IMR-90 (cell line): ENCODE measurements at regions not wholly inside any gene's neighbourhood (a gene's known extent, or its start where the extent isn't known, plus 50 kb on each side); places are given as distances from the start of the nearest gene placed in this dataset.

Source experiments
- ATAC-seq: fragments of 200-7000 bp; cut with Tn5 transposase; 2 replicates; pipeline ENCODE4 v1.9.1; 2020; ENCODE audit warnings: low read depth, mild to moderate bottlenecking, moderate library complexity
- BruUV-seq: library from RNA; stranded (reverse); fragments of 400-500 nt; replicated peaks from 2 replicates; lab custom pipeline; 2021; lab: Mats Ljungman, UMichigan
- CTCF ChIA-PET: fragments of 300-600 bp; formaldehyde crosslinking; extraction: SDS; loops from one replicate; lab custom pipeline; 2021; ENCODE audit warnings: antibody characterized with exemption; lab: Yijun Ruan, JAX
- POLR2A ChIA-PET: fragments of 300-600 bp; sonication (Branson Sonifier 250); formaldehyde crosslinking; loops from one replicate; lab custom pipeline; 2022; ENCODE audit warnings: antibody characterized with exemption; ENCODE audit not compliant: unreplicated experiment; lab: Charles Lee
- DNase-seq: peaks from one replicate; pipeline ENCODE4 v3.0.0; 2013
- H2AFZ ChIP-seq: replicated peaks from 2 replicates; pipeline ENCODE3; 2013; ENCODE audit warnings: low read length, mild to moderate bottlenecking; ENCODE audit not compliant: poor library complexity
- H2AK5ac ChIP-seq: 2 replicates; pipeline ENCODE4 v1.6.1; 2013; ENCODE audit warnings: low read depth, low read length, inconsistent platforms
- H2AK9ac ChIP-seq: replicated peaks from 2 replicates; pipeline ENCODE3; 2013; ENCODE audit warnings: mild to moderate bottlenecking, low read depth, low read length, moderate library complexity; ENCODE audit not compliant: poor library complexity
- H2BK120ac ChIP-seq: 2 replicates; pipeline ENCODE4 v1.6.1; 2013; ENCODE audit warnings: low read depth, low read length, inconsistent platforms
- H2BK15ac ChIP-seq: 3 replicates; pipeline ENCODE4 v1.6.1; 2013; ENCODE audit warnings: low read depth, low read length, inconsistent platforms
- H2BK20ac ChIP-seq: 2 replicates; pipeline ENCODE4 v1.6.1; 2013; ENCODE audit warnings: low read depth, mild to moderate bottlenecking, inconsistent platforms, low read length, moderate library complexity
- H2BK5ac ChIP-seq: 2 replicates; pipeline ENCODE4 v1.6.1; 2013; ENCODE audit warnings: mild to moderate bottlenecking, low read depth, low read length, inconsistent platforms; ENCODE audit not compliant: poor library complexity, severe bottlenecking
- H3K14ac ChIP-seq: replicated peaks from 2 replicates; pipeline ENCODE4 v1.6.1; 2013; ENCODE audit warnings: low read depth, low read length, inconsistent platforms
- H3K18ac ChIP-seq: 2 replicates; pipeline ENCODE4 v1.6.1; 2013; ENCODE audit warnings: low read depth, low read length, control low read depth
- H3K23ac ChIP-seq: 2 replicates; pipeline ENCODE4 v1.6.1; 2013; ENCODE audit warnings: low read depth, low read length, inconsistent platforms
- H3K27ac ChIP-seq: 2 replicates; pipeline ENCODE4 v1.5.1; 2013; ENCODE audit warnings: mild to moderate bottlenecking, control low read depth, low read length; ENCODE audit not compliant: insufficient read depth
- H3K27me3 ChIP-seq: 2 replicates; pipeline ENCODE4 v1.6.1; 2013; ENCODE audit warnings: low read length; ENCODE audit not compliant: control insufficient read depth, insufficient read depth
- H3K36me3 ChIP-seq: 2 replicates; pipeline ENCODE4 v1.6.1; 2013; ENCODE audit warnings: low read length, mixed read lengths; ENCODE audit not compliant: control insufficient read depth, insufficient read depth
- H3K4ac ChIP-seq: 2 replicates; pipeline ENCODE4 v1.6.1; 2013; ENCODE audit warnings: low read depth, low read length, inconsistent platforms
- H3K4me1 ChIP-seq: 2 replicates; pipeline ENCODE4 v1.6.1; 2013; ENCODE audit warnings: low read length, mixed read lengths; ENCODE audit not compliant: control insufficient read depth, insufficient read depth
- H3K4me2 ChIP-seq: 2 replicates; pipeline ENCODE4 v1.6.1; 2013; ENCODE audit warnings: low read depth, mild to moderate bottlenecking, control low read depth, low read length, moderate library complexity
- H3K4me3 ChIP-seq: 2 replicates; pipeline ENCODE4 v1.5.1; 2013; ENCODE audit warnings: low read depth, mild to moderate bottlenecking, control low read depth, low read length, moderate library complexity; ENCODE audit not compliant: insufficient read depth
- H3K56ac ChIP-seq: 2 replicates; pipeline ENCODE4 v1.6.1; 2013; ENCODE audit warnings: low read length, inconsistent platforms; ENCODE audit not compliant: insufficient read depth; ENCODE audit errors: extremely low read depth
- H3K79me1 ChIP-seq, 2 experiments: 2 replicates each; pipeline ENCODE4 v1.6.1; 2013; ENCODE audit warnings: low read length in 2 of 2, inconsistent platforms in 1 of 2, low read depth in 1 of 2
- H3K9ac ChIP-seq: 2 replicates; pipeline ENCODE4 v1.6.1; 2013; ENCODE audit warnings: low read depth, low read length, control low read depth
- H3K9me1 ChIP-seq: 2 replicates; pipeline ENCODE4 v1.6.1; 2013; ENCODE audit warnings: low read length, inconsistent platforms; ENCODE audit not compliant: insufficient read depth
- H3K9me3 ChIP-seq: 2 replicates; pipeline ENCODE4 v1.6.1; 2013; ENCODE audit warnings: low read length; ENCODE audit not compliant: control insufficient read depth, insufficient read depth
- H4K20me1 ChIP-seq: 2 replicates; pipeline ENCODE4 v1.6.1; 2013; ENCODE audit warnings: low read length, inconsistent platforms; ENCODE audit not compliant: insufficient read depth
- H4K5ac ChIP-seq: 2 replicates; pipeline ENCODE4 v1.6.1; 2013; ENCODE audit warnings: mild to moderate bottlenecking, low read depth, low read length, control low read depth
- H4K8ac ChIP-seq, 2 experiments: 2 replicates each; pipeline ENCODE4 v1.6.1; 2013; ENCODE audit warnings: low read depth in 2 of 2, low read length in 2 of 2, control low read depth in 1 of 2, inconsistent platforms in 1 of 2
- H4K91ac ChIP-seq: 2 replicates; pipeline ENCODE4 v1.6.1; 2013; ENCODE audit warnings: low read depth, low read length, inconsistent platforms; ENCODE audit not compliant: insufficient read depth
- BHLHE40 ChIP-seq: fragments of 150-350 bp; IDR thresholded peaks from 2 replicates; pipeline ENCODE4 v1.6.1; 2016; ENCODE audit warnings: mild to moderate bottlenecking, low read depth, low read length
- CEBPB ChIP-seq: IDR thresholded peaks from 2 replicates; pipeline ENCODE4 v1.6.1; 2012; ENCODE audit warnings: low read depth, low read length, improper control_type of control experiment
- CHD1 ChIP-seq: IDR thresholded peaks from 2 replicates; pipeline ENCODE4 v1.6.1; 2012; ENCODE audit warnings: low read depth, low read length, improper control_type of control experiment
- CTCF ChIP-seq: conservative IDR thresholded peaks from 2 replicates; pipeline ENCODE4 v1.5.1; 2012; ENCODE audit warnings: mild to moderate bottlenecking, low read depth, low read length, improper control_type of control experiment
- ELK1 ChIP-seq: fragments of 150-350 bp; IDR thresholded peaks from 2 replicates; pipeline ENCODE4 v1.6.1; 2016; ENCODE audit warnings: low read depth, mild to moderate bottlenecking, low read length, moderate library complexity, borderline replicate concordance
- FOS ChIP-seq: fragments of 150-350 bp; IDR thresholded peaks from 2 replicates; pipeline ENCODE4 v1.6.1; 2016; ENCODE audit warnings: low read depth, low read length
- MAZ ChIP-seq: IDR thresholded peaks from 2 replicates; pipeline ENCODE4 v1.6.1; 2012; ENCODE audit warnings: low read depth, mild to moderate bottlenecking, low read length, improper control_type of control experiment, moderate library complexity, borderline replicate concordance
- MXI1 ChIP-seq: IDR thresholded peaks from 2 replicates; pipeline ENCODE4 v1.6.1; 2012; ENCODE audit warnings: low read depth, mild to moderate bottlenecking, low read length, moderate library complexity, borderline replicate concordance
- NFE2L2 ChIP-seq: fragments of 150-350 bp; IDR thresholded peaks from 2 replicates; pipeline ENCODE4 v1.6.1; 2016; ENCODE audit warnings: low read depth, mild to moderate bottlenecking, low read length
- POLR2A ChIP-seq: IDR thresholded peaks from 2 replicates; pipeline ENCODE4 v1.6.1; 2012; ENCODE audit warnings: mild to moderate bottlenecking, low read depth, low read length
- RAD21 ChIP-seq: IDR thresholded peaks from 2 replicates; pipeline ENCODE4 v1.6.1; 2012; ENCODE audit warnings: low read length, improper control_type of control experiment
- SMC3 ChIP-seq: fragments of 150-350 bp; IDR thresholded peaks from 2 replicates; pipeline ENCODE4 v1.6.1; 2016; ENCODE audit warnings: low read depth, mild to moderate bottlenecking, antibody characterized with exemption, low read length, moderate library complexity
- USF2 ChIP-seq: fragments of 150-350 bp; IDR thresholded peaks from 2 replicates; pipeline ENCODE4 v1.6.1; 2017; ENCODE audit warnings: mild to moderate bottlenecking, antibody characterized with exemption, low read length, low read depth
- WGBS, 2 experiments: methylation state at CpG; one replicate each; pipeline versions ENCODE4 v1.1.5 to v1.1.7; 2013; ENCODE audit warnings: missing lambda C conversion rate in 2 of 2; ENCODE audit not compliant: insufficient read length in 1 of 2; ENCODE audit errors: extremely low coverage in 2 of 2; 5-methylcytosine and 5-hydroxymethylcytosine counted together
- dilution Hi-C: fragments of 300-500 bp; cut with HindIII; formaldehyde crosslinking; loops from one replicate; pipeline ENCODE4 v1.14.3; 2018; ENCODE audit warnings: low sequenced_read_pairs; ENCODE audit not compliant: unreplicated experiment
- in situ Hi-C: fragments of 300-500 bp; cut with MboI; formaldehyde crosslinking; loops from 3 replicates; pipeline ENCODE4 v1.14.3; 2019; ENCODE audit warnings: low sequenced_read_pairs, inconsistent platforms, mixed read lengths
- intact Hi-C: fragments of 100-400 bp; cut with micrococcal nuclease; formaldehyde crosslinking; loops from 2 replicates; pipeline ENCODE4 v1.10.0; 2022

GRCh38 chr3:22115581-22115980, 364.6 kb upstream of the ZNF385D start:
- POLR2A ChIA-PET: no interaction called here

More at GRCh38 chr3:22115581-22115980, 364.6 kb upstream of the ZNF385D start:
- Histone ChIP-seq H4K91ac (no peak overlapping the region), H3K56ac (no peak overlapping the region), H3K27me3 (no peaks in the 10 kb centered on the region), H3K79me1 (no peaks in the 10 kb centered on the region), H2BK5ac (no peak overlapping the region), H4K8ac (no peak overlapping the region), H3K4ac (no peak overlapping the region), H3K9me3 (no peaks in the 10 kb centered on the region), H2AK9ac (no peak overlapping the region), H3K9ac (no peak overlapping the region), H3K23ac (no peak overlapping the region), H3K9me1 (no peaks in the 10 kb centered on the region), H3K4me2 (no peak overlapping the region), H3K4me1 (no peaks in the 10 kb centered on the region), H2AFZ (no peak overlapping the region), H3K36me3 (no peaks in the 10 kb centered on the region), H2BK20ac (no peak overlapping the region), H4K5ac (no peak overlapping the region), H4K20me1 (no peaks in the 10 kb centered on the region), H2BK120ac (no peak overlapping the region), H3K27ac (no peak overlapping the region), H3K18ac (no peak overlapping the region), H3K14ac (no peak overlapping the region), H2BK15ac (no peak overlapping the region), H3K4me3 (no peak overlapping the region), H2AK5ac (no peak overlapping the region)
- BruUV-seq: no TSS peak
- in situ Hi-C loops (loop anchor here (25.0 kb wide), 2 partner anchors 1603 to 1778 kb away; no protein-coding TSS in a partner anchor), dilution Hi-C loops (no loop called here), intact Hi-C loops (loop anchor here (5.0 to 10.0 kb wide), 2 partner anchors 218 to 631 kb away; no protein-coding TSS in a partner anchor)
- CTCF ChIA-PET: no interaction called here
- 20% methylated on average over 1 of the region's 4 CpGs; no CpG with 5 or more reads in 1 of the 2 experiments for WGBS, 2 experiments
- ATAC-seq: no peak
- TF ChIP-seq CHD1 (no peak), NFE2L2 (no peak), ELK1 (no peak), BHLHE40 (no peak), RAD21 (no peak), SMC3 (no peak), POLR2A (no peak), USF2 (no peak), CTCF (no peak), FOS (no peak), MAZ (no peak), MXI1 (no peak), CEBPB (no peak)
- no peak for DNase-seq
